HEK293 (cell line): ENCODE measurements at regions not wholly inside any gene's neighbourhood (a gene's known extent, or its start where the extent isn't known, plus 50 kb on each side); places are given as distances from the start of the nearest gene placed in this dataset.
A peak's percentile ranks its signal among the peaks of the same experiment; 100 is the strongest.

Experiments
- CTCF ChIA-PET: fragments of 350-600 bp; formaldehyde crosslinking; extraction: SDS; loops from one replicate; lab custom pipeline; 2021; ENCODE audit warnings: antibody characterized with exemption; lab: Yijun Ruan, JAX
- POLR2A ChIA-PET: fragments of 300-600 bp; formaldehyde crosslinking; extraction: SDS; loops from one replicate; lab custom pipeline; 2020; ENCODE audit warnings: antibody characterized with exemption, inconsistent platforms; lab: Yijun Ruan, JAX
- H3K27ac ChIP-seq: fragments of 200-500 bp; sonication (Bioruptor generic); 2 replicates; pipeline ENCODE4 v1.5.1; 2014; ENCODE audit warnings: low read depth, low read length, control low read depth, inconsistent platforms; ENCODE audit errors: extremely low read depth
- H3K36me3 ChIP-seq, 2 experiments: fragments of 200-500 bp in 1 of 2; sonication (Bioruptor generic) in 1 of 2; 1 replicate in 1 of 2; 2 replicates in 1 of 2; pipeline ENCODE4 v1.5.1; 2014 to 2017; ENCODE audit warnings: inconsistent platforms in 2 of 2, low read length in 2 of 2; ENCODE audit not compliant: control insufficient read depth in 2 of 2, insufficient read depth in 1 of 2
- H3K4me1 ChIP-seq: fragments of 200-500 bp; sonication (Bioruptor generic); 2 replicates; pipeline ENCODE4 v1.5.1; 2014; ENCODE audit warnings: mild to moderate bottlenecking, low read length, inconsistent platforms; ENCODE audit not compliant: control insufficient read depth, insufficient read depth
- H3K4me3 ChIP-seq: 2 replicates; pipeline ENCODE4 v1.5.1; 2011; ENCODE audit warnings: low read depth, mild to moderate bottlenecking, control low read depth, low read length, moderate library complexity
- H3K9me3 ChIP-seq: fragments of 200-500 bp; sonication (Bioruptor generic); 2 replicates; pipeline ENCODE4 v1.5.1; 2014; ENCODE audit warnings: low read depth, low read length, inconsistent platforms; ENCODE audit not compliant: control insufficient read depth, insufficient read depth
- HIC1 ChIP-seq: fragments of 450-650 bp; formaldehyde crosslinking; IDR thresholded peaks from 2 replicates; pipeline ENCODE4 v1.5.1; 2016; ENCODE audit warnings: missing biosample characterization, missing genetic modification characterization
- KLF1 ChIP-seq: fragments of 450-650 bp; formaldehyde crosslinking; IDR thresholded peaks from 2 replicates; pipeline ENCODE4 v1.5.1; 2016; ENCODE audit warnings: missing biosample characterization, missing genetic modification characterization
- SETDB1 ChIP-seq: IDR thresholded peaks from one replicate; pipeline ENCODE4 v1.6.1; 2017; ENCODE audit warnings: mild to moderate bottlenecking, low read length, moderate library complexity, mixed read lengths; ENCODE audit not compliant: insufficient read length
- SP7 ChIP-seq: fragments of 450-650 bp; formaldehyde crosslinking; IDR thresholded peaks from 2 replicates; pipeline ENCODE4 v1.5.1; 2016; ENCODE audit warnings: missing biosample characterization, missing genetic modification characterization
- YY1 ChIP-seq: fragments of 450-650 bp; formaldehyde crosslinking; IDR thresholded peaks from 2 replicates; pipeline ENCODE4 v1.5.1; 2018; ENCODE audit warnings: missing biosample characterization, missing genetic modification characterization
- ZNF140 ChIP-seq: fragments of 450-650 bp; formaldehyde crosslinking; IDR thresholded peaks from 2 replicates; pipeline ENCODE4 v1.5.1; 2016; ENCODE audit warnings: missing biosample characterization, missing genetic modification characterization
- ZNF148 ChIP-seq: fragments of 450-650 bp; formaldehyde crosslinking; IDR thresholded peaks from 2 replicates; pipeline ENCODE4 v1.5.0; 2017; ENCODE audit warnings: missing biosample characterization, missing genetic modification characterization, borderline replicate concordance
- ZNF18 ChIP-seq: fragments of 450-650 bp; formaldehyde crosslinking; IDR thresholded peaks from 2 replicates; pipeline ENCODE4 v1.5.1; 2016; ENCODE audit warnings: missing biosample characterization, missing genetic modification characterization
- ZNF660 ChIP-seq: fragments of 450-650 bp; IDR thresholded peaks from 2 replicates; pipeline ENCODE4 v1.5.1; 2018; ENCODE audit warnings: missing biosample characterization, mild to moderate bottlenecking, missing genetic modification characterization
- ZNF747 ChIP-seq: fragments of 450-650 bp; formaldehyde crosslinking; IDR thresholded peaks from 2 replicates; pipeline ENCODE4 v1.5.1; 2016; ENCODE audit warnings: missing biosample characterization, missing genetic modification characterization
- ZNF792 ChIP-seq: fragments of 450-650 bp; formaldehyde crosslinking; IDR thresholded peaks from 2 replicates; pipeline ENCODE4 v1.5.1; 2016; ENCODE audit warnings: missing biosample characterization, missing genetic modification characterization
- ZNF843 ChIP-seq: fragments of 450-650 bp; formaldehyde crosslinking; IDR thresholded peaks from 2 replicates; pipeline ENCODE4 v1.5.1; 2016; ENCODE audit warnings: missing biosample characterization, missing genetic modification characterization

GRCh38 chr12:124210991-124211577, 83.8 kb upstream of the RFLNA start (continued):
- TF ChIP-seq SP7 (tag by site-specific recombination) (no peak), ZNF148 (tag by site-specific recombination) (no peak), KLF1 (tag by site-specific recombination) (no peak)

- CTCF ChIA-PET = interaction anchor here (0.5 kb wide), 1 partner anchor 177 kb away, joined by 3 read pairs; no protein-coding TSS in a partner anchor
- POLR2A ChIA-PET = no interaction called here
These were observed 83.1 kb upstream of the RFLNA start for GRCh38 chr12:124211753-124212152.

GRCh38 chr12:124213666-124214347, 81.1 kb upstream of the RFLNA start:
- CTCF ChIA-PET = no interaction called here

More at GRCh38 chr12:124211753-124212152, 83.1 kb upstream of the RFLNA start:
- Histone ChIP-seq H3K36me3 (no peaks in the 10 kb centered on the region), H3K9me3 (no peaks in the 10 kb centered on the region), H3K4me1 (no peaks in the 10 kb centered on the region)
- TF ChIP-seq ZNF18 (tag by site-specific recombination) (no peak), YY1 (tag by site-specific recombination) (no peak)
- TF ChIP-seq, all 188 proteins: peak for 0
- Histone ChIP-seq H3K4me3 (no peak overlapping the region), H3K27ac (no peak overlapping the region)

GRCh38 chr12:124214574-124214973, 80.3 kb upstream of the RFLNA start:
- peaks cover 7% of the 10 kb centered on the region for H3K4me1 ChIP-seq
- ChIA-PET CTCF (no interaction called here), POLR2A (no interaction called here)
- no peak for TF ChIP-seq ZNF140 (tag by site-specific recombination)
- TF ChIP-seq ZNF792 (tag by site-specific recombination) = no peak
- peak; percentile 62 for TF ChIP-seq SETDB1
- no peak for TF ChIP-seq ZNF747
- no peak overlapping the region for H3K4me3 ChIP-seq
- no peaks in the 10 kb centered on the region for H3K36me3 ChIP-seq
- H3K9me3 ChIP-seq = no peaks in the 10 kb centered on the region
- H3K27ac ChIP-seq = no peak overlapping the region

More at GRCh38 chr12:124213666-124214347, 81.1 kb upstream of the RFLNA start:
- POLR2A ChIA-PET = no interaction called here
- Histone ChIP-seq H3K9me3 (no peaks in the 10 kb centered on the region), H3K4me1 (peaks cover 7% of the 10 kb centered on the region), H3K27ac (no peak overlapping the region), H3K4me3 (no peak overlapping the region), H3K36me3 (no peaks in the 10 kb centered on the region)
- TF ChIP-seq HIC1 (tag by site-specific recombination) (no peak), ZNF660 (tag by site-specific recombination) (no peak), ZNF843 (tag by site-specific recombination) (no peak)
